Neural crest cell (in vitro differentiated cells): ENCODE measurements at regions not wholly inside any gene's neighbourhood (a gene's known extent, or its start where the extent isn't known, plus 50 kb on each side); places are given as distances from the start of the nearest gene placed in this dataset.
A peak's percentile ranks its signal among the peaks of the same experiment; 100 is the strongest.

Experiments used
- DNase-seq: peaks from one replicate; pipeline ENCODE4 v3.0.0; 2021; ENCODE audit warnings: low read depth, mixed read lengths, low spot score
- H3K27ac Mint-ChIP-seq: one replicate; pipeline ENCODE4 v1.8.0; 2021; ENCODE audit warnings: mild to moderate bottlenecking, mixed read lengths; ENCODE audit not compliant: unreplicated experiment
- H3K27me3 Mint-ChIP-seq: 2 replicates; pipeline ENCODE4 v1.8.0; 2021; ENCODE audit warnings: low read depth, mild to moderate bottlenecking, mixed read lengths
- H3K36me3 Mint-ChIP-seq: 2 replicates; pipeline ENCODE4 v1.8.0; 2021; ENCODE audit warnings: low read depth, mild to moderate bottlenecking, mixed read lengths
- H3K4me1 Mint-ChIP-seq: 2 replicates; pipeline ENCODE4 v1.8.0; 2021; ENCODE audit warnings: mixed read lengths
- H3K4me3 Mint-ChIP-seq: one replicate; pipeline ENCODE4 v1.8.0; 2021; ENCODE audit warnings: mild to moderate bottlenecking, mixed read lengths
- H3K9me3 Mint-ChIP-seq: 2 replicates; pipeline ENCODE4 v1.8.0; 2021; ENCODE audit warnings: mixed read lengths
- TF ChIP-seq, protein P1 (sequence below): fragments of 200-600 bp; sonication (generic); conservative IDR thresholded peaks from 2 replicates; pipeline ENCODE4 v1.5.0; 2021; ENCODE audit warnings: antibody characterized with exemption, mild to moderate bottlenecking

- Mint-ChIP-seq H3K27ac (no peak overlapping the region), H3K9me3 (peaks cover 6% of the 10 kb centered on the region), H3K27me3 (no peaks in the 10 kb centered on the region), H3K36me3 (no peaks in the 10 kb centered on the region), H3K4me1 (no peaks in the 10 kb centered on the region), H3K4me3 (no peak overlapping the region)
- DNase-seq = no peak
- TF ChIP-seq, protein P1, sequence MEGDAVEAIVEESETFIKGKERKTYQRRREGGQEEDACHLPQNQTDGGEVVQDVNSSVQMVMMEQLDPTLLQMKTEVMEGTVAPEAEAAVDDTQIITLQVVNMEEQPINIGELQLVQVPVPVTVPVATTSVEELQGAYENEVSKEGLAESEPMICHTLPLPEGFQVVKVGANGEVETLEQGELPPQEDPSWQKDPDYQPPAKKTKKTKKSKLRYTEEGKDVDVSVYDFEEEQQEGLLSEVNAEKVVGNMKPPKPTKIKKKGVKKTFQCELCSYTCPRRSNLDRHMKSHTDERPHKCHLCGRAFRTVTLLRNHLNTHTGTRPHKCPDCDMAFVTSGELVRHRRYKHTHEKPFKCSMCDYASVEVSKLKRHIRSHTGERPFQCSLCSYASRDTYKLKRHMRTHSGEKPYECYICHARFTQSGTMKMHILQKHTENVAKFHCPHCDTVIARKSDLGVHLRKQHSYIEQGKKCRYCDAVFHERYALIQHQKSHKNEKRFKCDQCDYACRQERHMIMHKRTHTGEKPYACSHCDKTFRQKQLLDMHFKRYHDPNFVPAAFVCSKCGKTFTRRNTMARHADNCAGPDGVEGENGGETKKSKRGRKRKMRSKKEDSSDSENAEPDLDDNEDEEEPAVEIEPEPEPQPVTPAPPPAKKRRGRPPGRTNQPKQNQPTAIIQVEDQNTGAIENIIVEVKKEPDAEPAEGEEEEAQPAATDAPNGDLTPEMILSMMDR = no peak
These were observed 512.6 kb downstream of the KLF5 start for GRCh38 chr13:73571376-73571775.

GRCh38 chr13:73556902-73557301, 498.1 kb downstream of the KLF5 start:
- H3K36me3 Mint-ChIP-seq = no peaks in the 10 kb centered on the region
- no peak overlapping the region for H3K27ac Mint-ChIP-seq
- DNase-seq = no peak
- H3K4me1 Mint-ChIP-seq = no peaks in the 10 kb centered on the region
- H3K27me3 Mint-ChIP-seq = no peaks in the 10 kb centered on the region
- peaks cover 5% of the 10 kb centered on the region for H3K9me3 Mint-ChIP-seq
- TF ChIP-seq, protein P1 = no peak
- no peak overlapping the region for H3K4me3 Mint-ChIP-seq

DNA sequence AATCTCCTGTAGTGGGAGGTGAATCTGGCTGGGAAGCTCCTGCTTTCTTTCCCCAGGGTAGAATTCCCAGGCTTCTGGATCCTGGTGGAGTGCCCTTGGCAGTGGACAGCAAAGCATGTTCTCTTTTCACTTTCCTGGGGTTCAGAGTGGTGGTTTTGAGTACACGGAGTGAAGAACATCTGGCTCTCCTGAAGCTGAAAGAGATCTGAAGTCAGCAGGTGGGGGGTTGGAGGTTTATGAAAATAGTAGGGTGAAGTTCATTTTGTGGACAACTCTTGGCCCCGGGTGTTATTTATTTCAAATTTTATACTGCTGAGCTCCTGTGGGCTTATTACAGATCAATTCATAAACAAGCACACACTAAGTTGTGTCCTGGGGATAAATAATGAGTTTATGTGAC, 497.3 kb downstream of the KLF5 start:
- H3K4me1 Mint-ChIP-seq = no peaks in the 10 kb centered on the region
- DNase-seq = no peak
- no peaks in the 10 kb centered on the region for H3K27me3 Mint-ChIP-seq
- no peak overlapping the region for H3K4me3 Mint-ChIP-seq
- H3K36me3 Mint-ChIP-seq = no peaks in the 10 kb centered on the region
- TF ChIP-seq, protein P1 = no peak
- H3K9me3 Mint-ChIP-seq = peaks cover 5% of the 10 kb centered on the region
- peak overlapping the region; percentile 63 for H3K27ac Mint-ChIP-seq

- no peak overlapping the region for H3K4me3 Mint-ChIP-seq
- H3K9me3 Mint-ChIP-seq = peaks cover 5% of the 10 kb centered on the region
- TF ChIP-seq, protein P1 = no peak
- H3K27me3 Mint-ChIP-seq = no peaks in the 10 kb centered on the region
- DNase-seq = no peak
- peaks cover 10% of the 10 kb centered on the region for H3K4me1 Mint-ChIP-seq
- H3K36me3 Mint-ChIP-seq = no peaks in the 10 kb centered on the region
- H3K27ac Mint-ChIP-seq = no peak overlapping the region
These were observed 492.9 kb downstream of the KLF5 start for GRCh38 chr13:73551736-73552135.

DNA sequence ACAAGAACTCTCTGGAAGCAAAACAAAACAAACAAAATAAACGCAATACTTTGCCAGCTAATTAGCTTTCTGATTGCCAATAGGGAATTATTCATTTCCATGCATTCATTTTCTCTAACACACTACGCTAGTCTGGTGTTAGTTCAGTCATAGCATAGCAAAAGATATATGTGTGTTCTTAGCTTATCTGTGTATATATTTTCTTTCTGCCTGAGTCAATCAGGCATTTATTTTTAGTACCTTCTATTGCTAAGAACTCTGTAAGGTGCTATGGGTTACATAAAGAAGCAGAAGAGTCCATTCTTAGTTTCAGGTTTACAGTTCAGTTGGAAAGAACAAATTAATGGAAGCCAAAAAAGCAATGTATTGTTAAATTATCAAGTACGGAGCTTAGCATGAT, 490.9 kb downstream of the KLF5 start:
- H3K27ac Mint-ChIP-seq = no peak overlapping the region

More for the DNA sequence above, 490.9 kb downstream of the KLF5 start:
- Mint-ChIP-seq H3K27me3 (no peaks in the 10 kb centered on the region), H3K4me1 (peaks cover 10% of the 10 kb centered on the region), H3K4me3 (no peak overlapping the region), H3K9me3 (peaks cover 5% of the 10 kb centered on the region), H3K36me3 (no peaks in the 10 kb centered on the region)
- TF ChIP-seq, protein P1 = no peak
- DNase-seq = no peak
